ENCODE measurements at regions not wholly inside any gene's neighbourhood (a gene's known extent, or its start where the extent isn't known, plus 50 kb on each side); places are given as distances from the start of the nearest gene placed in this dataset. TPM values are rescaled to one million over a fixed set of nuclear protein-coding genes. Genes with fewer than 3 reads are reported as not detected.

Small RNA genes in the stretch of these regions (small RNA-seq; reads per million reads assigned to genes)
- not detected for gene RF00019
- not detected for gene RF00413

Data from HT1080 (cell line).